HG03442 (cell line): ENCODE measurements at regions not wholly inside any gene's neighbourhood (a gene's known extent, or its start where the extent isn't known, plus 50 kb on each side); places are given as distances from the start of the nearest gene placed in this dataset.
"Not testable (repeated sequence)": the region's sequence is repeated elsewhere in the genome, so short reads cannot be mapped to it uniquely, and the experiment has no call there.

ENCODE experiments used
- ATAC-seq: cut with Tn5 transposase; IDR thresholded peaks from one replicate; pipeline ENCODE4 v1.9.1; 2021; ENCODE audit warnings: mild to moderate bottlenecking, moderate library complexity; ENCODE audit not compliant: unreplicated experiment

GRCh38 chr7:65722361-65722792 lies 150.5 kb upstream of the VKORC1L1 start:
- ATAC-seq, result peak; percentile 77

- not testable (repeated sequence) for ATAC-seq
These were observed 145.7 kb upstream of the VKORC1L1 start for GRCh38 chr7:65727182-65727581.

GRCh38 chr7:65731129-65731528 lies 141.7 kb upstream of the VKORC1L1 start:
- ATAC-seq, result no peak

GRCh38 chr7:65731562-65732035 lies 141.3 kb upstream of the VKORC1L1 start:
- ATAC-seq, result no peak

DNA sequence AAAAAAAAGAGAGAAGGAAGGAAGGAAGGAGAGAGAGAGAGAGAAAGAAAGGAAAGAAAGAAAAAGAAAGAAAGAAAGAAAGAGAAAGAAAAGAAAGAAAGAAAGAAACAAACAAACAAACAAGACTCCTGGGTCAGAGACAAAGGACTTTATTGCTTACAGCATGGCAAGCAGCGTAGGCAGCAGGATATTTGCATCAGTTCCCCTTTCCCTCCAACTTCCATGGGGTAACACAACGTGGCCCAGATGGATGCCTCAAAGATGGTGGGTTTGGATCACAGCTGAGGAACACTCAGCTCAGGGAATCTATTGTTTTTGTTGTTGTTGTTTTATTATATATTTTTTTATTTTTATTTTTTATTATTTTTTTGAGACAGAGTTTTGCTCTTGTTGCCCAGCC lies 128.5 kb upstream of the VKORC1L1 start:
- no peak for ATAC-seq

DNA sequence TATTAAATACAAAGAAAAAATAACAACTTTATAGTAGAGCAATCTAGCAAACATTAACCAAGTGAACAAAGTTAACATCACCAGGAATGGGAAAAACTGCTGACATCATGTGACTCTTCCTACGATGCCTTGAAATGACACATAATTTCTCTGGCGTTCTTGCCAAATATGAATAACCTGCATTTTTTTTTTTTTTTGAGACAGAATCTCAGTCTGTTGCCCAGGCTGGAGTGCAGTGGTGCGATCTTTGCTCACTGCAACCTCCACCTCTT lies 126.5 kb upstream of the VKORC1L1 start:
- ATAC-seq, result no peak

DNA sequence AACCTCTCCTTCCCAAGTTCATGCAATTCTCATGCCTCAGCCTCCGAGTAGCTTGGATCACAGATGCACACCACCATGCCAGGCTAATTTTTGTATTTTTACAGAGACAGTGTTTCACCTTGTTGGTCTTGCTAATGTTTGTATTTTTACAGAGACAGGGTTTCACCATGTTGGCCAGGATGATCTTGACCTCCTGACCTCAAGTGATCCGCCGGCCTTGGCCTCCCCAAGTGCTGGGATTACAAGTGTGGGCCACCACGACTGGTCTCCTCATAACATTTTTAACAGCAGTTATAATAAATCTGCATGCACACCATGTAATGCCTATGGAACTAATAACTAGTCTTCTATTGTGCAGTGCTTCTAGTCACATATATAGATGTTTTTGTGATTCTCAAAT lies 123.8 kb upstream of the VKORC1L1 start:
- no peak for ATAC-seq

- no peak for ATAC-seq
These were observed 123.4 kb upstream of the VKORC1L1 start for GRCh38 chr7:65749518-65749917.

DNA sequence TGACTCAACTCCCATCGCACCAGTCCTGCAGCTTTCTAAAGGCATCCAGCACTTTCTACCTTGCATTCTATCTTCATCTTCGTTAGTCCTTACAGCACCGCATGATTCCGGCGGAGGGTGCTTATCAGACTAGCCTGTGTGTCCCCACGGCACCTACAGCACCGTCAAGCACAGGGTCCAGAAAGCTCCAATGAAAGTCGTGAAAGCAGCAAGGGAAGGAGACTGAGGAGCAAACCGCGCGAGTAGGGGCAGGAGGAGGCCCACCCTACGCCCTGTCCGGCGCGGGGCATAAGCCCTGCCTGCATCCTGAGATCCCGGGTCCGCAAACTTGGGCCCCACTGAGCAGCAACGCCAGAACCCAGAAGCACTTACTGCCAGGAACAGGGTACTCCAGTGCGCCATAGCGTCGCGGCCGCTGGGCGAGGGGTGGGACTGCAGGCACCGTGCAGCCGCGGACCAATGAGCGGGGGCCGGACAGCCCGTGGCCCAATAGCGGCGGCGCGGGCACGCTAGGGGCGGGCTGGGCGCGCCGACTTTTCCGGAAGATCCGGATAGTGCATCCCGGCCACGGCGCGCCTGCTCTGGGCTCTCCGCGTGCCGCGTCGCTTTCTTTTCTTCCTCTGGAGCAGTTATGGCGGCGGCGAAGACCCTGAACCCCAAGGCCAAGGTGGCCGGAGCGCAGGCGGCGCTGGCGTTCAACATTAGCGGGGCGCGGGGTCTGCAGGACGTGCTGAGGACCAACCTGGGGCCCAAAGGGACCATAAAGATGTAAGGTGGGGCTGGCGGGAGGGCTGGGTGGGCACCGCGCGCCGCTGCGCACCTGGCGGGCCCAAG lies 122.1 kb upstream of the VKORC1L1 start:
- ATAC-seq, result peak; percentile 97

GRCh38 chr7:65754070-65754469 lies 118.8 kb upstream of the VKORC1L1 start:
- not testable (repeated sequence) for ATAC-seq

GRCh38 chr7:65758991-65759390 lies 113.9 kb upstream of the VKORC1L1 start:
- ATAC-seq, result not testable (repeated sequence)

DNA sequence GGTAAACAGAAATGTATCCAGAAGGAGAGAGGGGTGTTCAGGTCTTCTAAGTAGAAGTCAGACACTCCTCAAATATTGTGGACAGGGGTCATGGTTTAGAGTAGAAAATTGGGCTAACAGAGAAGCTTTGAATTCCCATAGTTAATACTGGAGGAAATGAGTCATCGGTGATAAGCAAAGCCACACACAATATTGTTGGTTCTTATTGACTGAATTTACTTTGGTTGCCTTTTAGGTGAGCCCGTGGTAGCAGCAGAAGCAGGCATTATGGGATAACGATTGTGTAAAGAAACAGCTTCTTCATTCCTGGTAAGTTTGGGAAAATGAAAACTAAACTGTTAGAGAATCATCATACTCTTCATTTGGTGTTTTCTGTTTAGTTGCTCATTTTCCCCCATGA lies 110.2 kb upstream of the VKORC1L1 start:
- not testable (repeated sequence) for ATAC-seq

DNA sequence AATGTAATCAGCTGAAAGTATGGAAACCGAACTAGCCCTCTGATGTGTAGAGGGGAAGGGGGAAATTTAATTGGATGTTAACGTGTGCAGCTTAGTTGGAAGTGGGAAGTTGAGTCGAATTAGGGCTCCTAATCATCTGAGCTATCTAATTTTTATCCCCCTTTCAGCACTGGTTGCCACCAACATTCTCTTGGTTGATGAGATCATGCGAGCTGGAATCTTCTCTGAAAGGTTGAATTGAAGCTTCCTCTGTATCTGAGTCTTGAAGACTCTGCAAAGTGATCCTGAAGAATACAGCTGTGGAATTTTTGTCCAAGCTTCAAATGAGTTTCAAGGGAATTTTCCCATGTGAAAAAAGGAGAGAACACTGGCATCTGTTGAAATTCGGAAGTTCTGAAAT lies 109.8 kb upstream of the VKORC1L1 start:
- not testable (repeated sequence) for ATAC-seq

DNA sequence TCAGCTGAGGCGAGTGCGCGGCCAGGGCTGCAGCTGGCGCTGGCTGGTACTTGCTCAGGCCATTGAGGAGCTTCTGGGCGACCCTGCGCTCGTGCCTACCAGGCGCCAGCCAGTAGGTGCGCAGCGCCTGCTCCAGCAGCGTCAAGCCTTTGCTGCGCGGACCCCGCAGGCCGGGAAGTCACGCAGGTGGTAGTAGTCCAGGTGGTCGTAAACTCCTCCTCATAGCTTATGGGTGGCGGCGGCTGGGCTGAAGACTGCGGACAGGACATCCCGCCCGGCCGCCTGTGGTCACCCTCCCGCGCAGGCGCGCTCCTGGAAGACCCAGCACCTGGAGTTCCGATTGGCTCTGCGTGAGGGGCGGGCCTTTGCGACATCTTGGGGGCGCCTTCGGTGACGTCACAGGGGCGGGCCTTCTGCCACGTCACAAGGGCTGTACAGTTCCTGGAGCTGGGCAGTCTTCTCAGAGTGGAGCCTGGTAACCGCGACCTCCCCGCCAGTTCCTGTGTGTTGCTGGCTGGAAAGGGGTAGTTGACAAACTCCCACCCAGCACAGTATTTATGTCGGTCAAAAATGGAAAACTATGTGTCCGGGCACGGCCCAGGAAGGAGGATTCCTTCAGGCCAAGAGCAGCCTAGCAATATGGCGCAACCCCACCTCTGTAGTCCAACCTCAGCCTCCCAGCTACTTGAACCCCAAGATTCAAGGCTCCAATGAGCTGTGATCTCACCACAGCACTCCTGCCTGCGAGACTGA lies 102.2 kb upstream of the VKORC1L1 start:
- ATAC-seq, result peak; percentile 97

DNA sequence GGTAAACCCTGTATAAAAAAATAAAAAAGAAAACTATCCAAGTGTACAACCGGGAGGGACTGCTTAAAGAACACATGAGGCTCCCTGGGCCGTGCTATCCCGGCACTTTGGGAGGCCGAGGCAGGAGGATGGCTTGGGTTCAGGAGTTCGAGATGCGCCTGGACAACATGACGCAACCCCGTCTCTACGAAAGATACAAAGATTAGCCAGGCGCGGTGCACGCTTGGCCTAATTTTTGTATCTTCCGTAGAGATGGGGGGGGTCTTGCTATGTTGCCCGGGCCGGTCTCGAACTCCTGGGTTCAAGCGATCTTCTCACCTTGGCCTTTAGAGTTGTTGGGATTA lies 101.7 kb upstream of the VKORC1L1 start:
- not testable (repeated sequence) for ATAC-seq

GRCh38 chr7:65776677-65777076 lies 96.2 kb upstream of the VKORC1L1 start:
- not testable (repeated sequence) for ATAC-seq

DNA sequence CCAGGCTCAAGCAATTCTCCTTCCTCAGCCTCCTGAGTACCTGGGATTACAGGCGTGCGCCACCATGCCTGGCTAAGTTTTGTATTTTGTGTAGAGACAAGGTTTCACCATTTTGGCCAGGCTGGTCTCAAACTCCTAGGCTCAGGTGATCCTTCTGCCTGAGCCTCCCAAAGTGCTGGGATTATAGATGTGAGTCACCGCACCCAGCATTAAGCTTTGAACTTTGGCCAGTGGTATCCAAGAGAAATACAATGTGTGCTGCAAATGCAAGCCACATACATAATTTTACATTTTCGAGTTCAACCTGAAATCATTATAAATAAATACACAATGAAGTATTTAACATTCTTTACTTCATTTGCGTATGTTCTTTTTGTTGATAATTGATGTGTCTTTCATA lies 82.9 kb upstream of the VKORC1L1 start:
- ATAC-seq, result not testable (repeated sequence)

GRCh38 chr7:65791788-65792187 lies 81.1 kb upstream of the VKORC1L1 start:
- ATAC-seq, result not testable (repeated sequence)

- not testable (repeated sequence) for ATAC-seq
These were observed 80.1 kb upstream of the VKORC1L1 start for GRCh38 chr7:65792726-65793125.

DNA sequence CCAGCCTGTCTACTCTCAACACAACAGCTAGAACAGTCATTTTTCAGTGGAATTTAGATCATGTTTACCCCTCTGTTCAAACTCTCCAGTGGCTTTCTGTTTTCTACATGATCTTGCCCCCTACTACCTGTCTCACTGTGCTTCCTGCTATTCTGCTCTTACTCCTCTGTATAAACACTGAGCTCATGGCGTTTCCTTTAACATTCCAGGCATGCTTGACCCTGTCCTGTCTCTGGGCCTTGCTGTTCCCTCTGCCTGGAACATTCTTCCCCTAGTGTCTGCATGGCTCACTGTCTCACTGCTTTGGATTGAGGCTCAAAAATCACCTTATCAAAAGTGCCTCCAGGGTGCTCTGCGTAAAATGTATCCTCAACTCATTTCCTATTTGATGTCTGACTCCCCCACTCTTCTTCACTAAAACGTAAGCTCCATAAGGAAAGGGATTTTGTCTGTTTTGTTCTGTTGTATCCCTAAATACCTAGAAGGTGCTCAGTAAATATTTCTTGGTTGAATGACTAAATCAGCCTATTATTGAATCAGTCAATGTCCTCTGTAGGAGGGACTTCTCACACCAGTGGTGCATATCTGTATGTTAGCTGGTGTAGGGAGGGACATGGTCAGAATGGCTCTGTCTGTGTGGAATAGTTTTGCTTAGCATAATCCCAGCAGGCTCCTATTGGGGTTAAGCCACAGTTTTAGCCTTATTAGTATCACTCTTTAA lies 78.0 kb upstream of the VKORC1L1 start:
- not testable (repeated sequence) for ATAC-seq

DNA sequence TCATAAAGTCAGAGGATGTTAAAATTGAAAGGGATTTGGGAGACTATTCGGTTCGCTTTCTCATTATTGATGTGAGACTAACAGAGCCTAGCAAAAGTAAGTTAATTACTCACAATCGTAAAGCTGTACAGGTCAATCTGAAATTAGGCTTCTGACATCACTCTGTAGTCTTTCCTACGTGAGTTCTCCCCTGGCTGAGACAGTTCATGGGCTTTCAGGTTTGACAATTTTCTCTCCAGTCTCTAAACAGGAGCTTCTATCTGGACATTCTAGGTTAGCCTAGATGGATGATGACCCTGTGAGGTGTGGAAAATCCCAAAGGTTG lies 77.5 kb upstream of the VKORC1L1 start:
- ATAC-seq, result not testable (repeated sequence)

DNA sequence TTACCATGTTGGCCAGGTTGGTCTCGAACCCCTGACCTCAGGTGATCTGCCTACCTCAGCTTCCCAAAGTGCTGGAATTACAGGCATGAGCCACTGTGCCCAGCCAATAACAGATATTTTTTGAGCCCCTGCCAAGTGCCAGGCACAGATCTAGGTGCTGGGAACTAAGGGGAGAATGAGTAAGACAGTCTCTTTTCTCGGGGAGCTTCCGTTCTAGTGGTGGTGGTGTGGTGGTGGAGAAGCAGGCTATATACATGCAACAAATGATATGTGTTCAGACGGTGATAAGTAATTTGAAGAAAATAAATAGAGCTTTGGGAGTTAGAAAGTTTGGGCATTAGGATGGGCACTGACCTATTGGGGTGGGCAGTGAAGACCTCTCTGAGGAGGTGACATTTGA lies 76.7 kb upstream of the VKORC1L1 start:
- no peak for ATAC-seq
